RKO (cell line): ENCODE measurements at regions not wholly inside any gene's neighbourhood (a gene's known extent, or its start where the extent isn't known, plus 50 kb on each side); places are given as distances from the start of the nearest gene placed in this dataset.

ENCODE experiments used
- DNase-seq: peaks from one replicate; pipeline ENCODE4 v3.0.0-alpha.2; 2016; ENCODE audit warnings: low spot score

DNA sequence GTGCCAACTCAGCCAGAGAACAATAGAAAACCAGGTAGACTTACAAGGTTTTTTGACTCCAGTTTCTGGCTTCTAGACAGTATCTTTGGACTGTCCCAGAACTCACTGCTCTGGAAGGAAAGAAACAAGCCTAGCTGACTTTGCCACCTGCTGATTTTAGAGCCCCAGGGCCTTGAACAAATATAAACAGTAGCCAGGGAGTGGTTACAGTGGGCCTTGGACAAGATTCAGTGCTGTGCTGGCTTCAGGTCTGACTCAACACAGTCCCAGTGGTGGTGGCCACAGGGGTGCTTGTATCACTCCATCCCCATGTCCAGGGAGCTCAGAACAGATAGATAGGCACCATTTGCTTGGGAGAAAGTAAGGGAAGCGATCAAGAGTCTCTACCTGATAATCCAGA is 694.1 kb upstream of the ADGRL3 start:
- DNase-seq, result no peak

- no peak for DNase-seq
Observed at GRCh38 chr4:60522265-60522664, 677.9 kb upstream of the ADGRL3 start.

DNA sequence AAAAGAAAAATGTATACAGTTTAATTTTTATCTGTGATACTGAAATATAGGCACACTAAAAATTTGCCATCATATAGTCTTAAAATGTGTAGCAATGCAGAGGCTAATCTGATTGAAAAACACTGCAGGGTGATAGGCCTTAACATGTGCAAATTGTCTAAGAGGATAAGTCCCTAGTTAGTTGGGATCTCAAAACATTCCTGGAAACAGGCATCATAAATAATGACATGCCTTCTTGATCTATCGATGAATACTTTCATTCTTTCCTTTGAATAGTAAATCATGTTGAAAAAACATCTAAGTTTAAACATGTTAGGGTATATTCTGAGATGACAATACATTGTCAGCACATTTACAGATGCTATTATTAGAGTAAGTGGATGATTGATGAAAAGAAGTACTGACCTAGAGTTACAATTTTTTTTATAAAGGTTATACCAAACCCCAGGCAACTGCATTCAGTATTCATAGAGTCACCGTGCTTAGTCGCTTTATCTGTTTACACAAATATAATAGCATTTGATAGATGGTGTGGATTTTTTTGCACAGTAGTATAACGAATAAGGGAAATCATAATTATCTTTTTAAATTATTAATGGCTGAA is 668.2 kb upstream of the ADGRL3 start:
- DNase-seq, result no peak

DNA sequence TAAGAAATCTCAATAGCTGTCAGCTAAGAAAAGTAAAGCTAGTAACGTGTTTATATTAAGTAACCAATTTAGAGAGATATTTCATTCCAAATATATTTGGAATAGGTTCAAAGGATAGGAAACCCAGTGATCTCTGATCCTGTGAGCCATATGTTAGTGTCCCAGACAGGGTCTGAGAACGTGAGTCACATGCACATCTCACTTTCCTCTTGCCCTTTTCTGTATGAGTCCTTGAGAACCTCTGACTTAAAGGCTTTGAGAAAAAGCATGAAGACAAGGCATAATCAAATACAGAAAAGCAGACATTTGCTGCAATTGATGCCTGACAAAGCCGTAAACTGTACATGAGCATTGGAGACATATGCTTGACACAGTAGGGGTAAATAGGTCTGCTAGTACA is 655.1 kb upstream of the ADGRL3 start:
- DNase-seq, result no peak

GRCh38 chr4:60562334-60562733 is 637.8 kb upstream of the ADGRL3 start:
- DNase-seq, result no peak

- no peak for DNase-seq
Observed at GRCh38 chr4:60565558-60565957, 634.6 kb upstream of the ADGRL3 start.

GRCh38 chr4:60575336-60575735 is 624.8 kb upstream of the ADGRL3 start:
- no peak for DNase-seq

GRCh38 chr4:60579335-60579734 is 620.8 kb upstream of the ADGRL3 start:
- DNase-seq, result peak; percentile 74

DNA sequence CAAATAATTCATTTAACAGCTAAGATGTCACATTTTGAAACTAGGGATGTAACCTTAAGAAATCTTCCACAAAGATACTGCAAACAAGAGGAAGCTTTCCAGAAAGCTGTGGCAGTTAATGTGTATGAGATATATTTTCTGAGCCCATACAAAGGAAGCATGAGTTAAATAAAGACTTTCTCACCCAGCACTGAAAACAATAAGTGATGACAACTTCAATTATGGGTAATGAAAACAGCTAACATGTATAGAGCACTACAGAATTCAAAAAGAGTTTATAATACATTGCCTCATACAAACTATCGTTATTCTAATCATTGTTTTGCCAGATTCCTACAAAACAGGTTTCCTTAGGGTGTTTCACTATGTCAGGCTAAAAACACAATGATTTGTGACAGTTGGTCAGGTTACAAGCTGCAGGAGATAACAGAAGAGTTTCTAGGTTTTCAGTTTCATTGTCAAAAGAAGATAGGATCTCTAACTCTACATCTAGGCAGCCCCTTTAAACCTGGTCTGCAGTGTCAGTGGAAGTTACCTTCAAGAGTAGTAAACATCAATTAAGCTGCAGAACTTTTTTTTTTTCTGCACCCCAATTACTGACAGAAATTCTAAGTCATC is 618.1 kb upstream of the ADGRL3 start:
- no peak for DNase-seq

DNA sequence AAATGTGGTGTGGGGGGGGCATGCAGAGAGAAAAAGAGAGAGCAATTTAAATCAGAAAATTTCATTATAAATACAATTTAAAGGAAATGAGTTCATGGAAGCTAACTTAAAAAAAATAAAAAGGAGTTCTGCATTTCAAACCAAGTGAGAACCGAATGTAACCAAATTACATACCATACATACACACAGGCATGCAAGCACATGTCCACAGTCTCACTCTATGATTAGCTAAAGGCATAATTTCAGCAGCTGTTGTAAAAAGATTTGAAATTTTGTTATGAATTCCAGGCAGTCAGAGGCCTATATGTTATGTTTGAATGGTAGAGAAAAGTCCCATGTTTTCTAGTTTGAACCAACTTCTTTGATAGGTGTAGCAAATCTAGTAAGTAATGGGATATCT is 611.6 kb upstream of the ADGRL3 start:
- DNase-seq, result no peak

DNA sequence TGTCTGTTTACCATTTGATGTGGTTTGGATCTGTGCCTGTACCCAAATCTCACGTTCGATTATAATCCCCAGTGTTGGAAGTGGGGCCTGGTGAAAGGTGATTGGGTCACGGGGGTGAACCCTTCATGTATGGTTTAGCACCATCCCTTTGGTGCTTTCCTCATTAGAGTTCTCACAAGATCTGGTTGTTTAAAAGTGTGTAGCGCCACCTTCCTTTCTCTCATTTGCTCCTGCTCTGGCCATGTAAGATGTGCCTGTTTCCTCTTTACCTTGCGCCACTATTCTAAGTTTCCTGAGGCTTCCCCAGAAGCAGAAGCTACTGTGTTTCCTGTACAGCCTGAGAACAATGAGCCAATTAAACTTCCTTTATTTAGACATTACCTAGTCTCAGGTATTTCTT is 610.7 kb upstream of the ADGRL3 start:
- DNase-seq, result no peak

DNA sequence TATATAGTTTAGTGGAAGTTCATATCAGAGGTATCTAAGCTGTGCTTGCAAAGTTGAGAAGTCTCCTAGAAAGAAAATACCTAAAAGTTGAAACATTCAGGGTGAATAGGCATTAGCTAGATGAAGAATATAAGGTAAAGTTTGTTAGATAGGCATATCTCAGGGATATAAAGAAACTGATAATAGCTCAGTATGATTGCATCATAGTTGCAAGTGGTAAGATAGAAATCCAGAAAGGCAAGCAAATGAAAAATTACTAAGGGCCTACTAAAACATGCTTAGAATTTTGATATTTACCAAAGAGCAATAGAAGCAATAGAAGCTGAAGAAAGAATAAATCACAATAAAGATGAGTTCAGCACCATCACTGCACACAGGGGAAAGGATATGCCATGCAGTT is 610.0 kb upstream of the ADGRL3 start:
- DNase-seq, result no peak

GRCh38 chr4:60605646-60606354 is 594.3 kb upstream of the ADGRL3 start:
- DNase-seq, result no peak

- DNase-seq, result no peak
Observed at GRCh38 chr4:60611762-60612496, 588.2 kb upstream of the ADGRL3 start.

DNA sequence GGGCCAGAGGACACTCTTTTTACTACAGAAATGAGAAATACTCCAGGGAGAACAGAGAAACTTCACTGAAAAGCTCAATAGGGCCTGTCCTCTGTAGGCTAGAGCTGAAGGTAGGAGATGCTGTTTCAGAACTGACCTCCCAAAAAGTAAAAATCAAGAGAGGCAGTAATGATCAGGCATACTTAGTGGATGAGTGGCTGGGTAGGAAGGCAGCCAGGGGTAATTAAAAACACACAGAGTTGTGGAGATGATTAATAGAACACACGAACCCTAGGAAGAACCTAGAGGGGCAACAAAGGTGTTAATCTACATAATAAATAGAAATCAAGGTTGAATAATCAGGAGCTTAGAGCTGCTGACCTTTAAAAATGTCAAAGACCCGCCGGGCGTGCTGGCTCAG is 582.4 kb upstream of the ADGRL3 start:
- DNase-seq, result no peak

GRCh38 chr4:60619531-60620305 is 580.4 kb upstream of the ADGRL3 start:
- DNase-seq, result no peak

DNA sequence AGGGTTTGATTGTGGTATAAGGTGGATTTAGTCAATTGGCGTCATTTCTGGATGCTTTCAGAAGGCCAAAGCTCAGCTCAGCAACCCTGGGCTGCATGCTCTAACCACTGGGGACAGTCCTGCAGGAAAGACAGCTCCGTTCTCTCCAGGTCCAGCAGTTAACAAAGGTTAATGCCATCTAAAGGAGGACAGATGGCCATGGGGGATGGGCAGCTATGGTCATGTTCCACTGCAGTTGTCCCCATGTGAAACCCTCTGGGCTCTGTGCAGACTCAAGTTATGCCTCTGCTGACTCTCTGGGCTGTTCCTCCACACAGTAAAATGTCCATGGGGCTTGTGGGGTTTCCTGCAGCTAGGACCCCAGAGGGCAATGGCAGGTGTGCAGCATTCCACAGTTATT is 562.1 kb upstream of the ADGRL3 start:
- no peak for DNase-seq

DNA sequence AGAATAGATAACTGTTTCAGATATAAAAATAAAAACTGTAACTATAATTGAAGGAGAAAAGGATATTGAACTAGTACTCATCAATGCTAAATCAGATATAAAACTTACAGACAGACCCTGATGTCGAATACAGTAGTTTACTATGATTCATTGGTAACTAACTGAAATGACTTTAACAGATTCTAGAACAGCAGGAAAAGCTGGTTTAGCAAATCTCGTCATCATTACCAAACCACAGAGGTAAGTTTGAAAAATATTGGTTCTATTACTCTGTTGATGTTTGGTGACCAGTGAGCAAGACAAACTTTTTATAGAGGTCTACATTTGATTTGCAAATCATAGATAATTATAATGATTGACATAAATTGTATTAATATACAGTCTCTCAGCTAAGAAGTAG is 551.4 kb upstream of the ADGRL3 start:
- DNase-seq, result no peak

- DNase-seq, result peak; percentile 4
Observed at GRCh38 chr4:60652933-60653332, 547.2 kb upstream of the ADGRL3 start.

GRCh38 chr4:60655356-60655755 is 544.8 kb upstream of the ADGRL3 start:
- DNase-seq, result no peak

DNA sequence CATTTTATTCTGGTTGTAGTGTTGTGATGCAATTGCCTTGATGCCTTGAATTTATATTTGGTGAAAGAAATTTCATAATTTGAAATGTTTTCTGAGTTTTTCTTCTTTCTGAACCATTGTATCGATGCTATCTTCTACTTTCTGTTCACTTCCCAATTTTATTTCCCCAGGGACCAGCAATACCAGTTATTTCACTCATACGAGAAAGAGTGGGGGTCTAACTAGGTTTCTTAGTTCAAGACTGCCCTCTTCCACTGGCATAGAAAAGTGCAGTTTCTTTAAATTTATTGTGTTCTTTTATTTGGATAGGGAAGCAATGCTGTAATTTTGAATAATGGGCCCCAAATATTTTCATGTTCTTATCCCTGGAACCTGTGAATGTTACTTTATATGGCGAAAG is 544.0 kb upstream of the ADGRL3 start:
- DNase-seq, result no peak

- DNase-seq, result no peak
Observed at GRCh38 chr4:60657041-60657440, 543.1 kb upstream of the ADGRL3 start.
